Glutamatergic neuron (in vitro differentiated cells): ENCODE measurements at regions not wholly inside any gene's neighbourhood (a gene's known extent, or its start where the extent isn't known, plus 50 kb on each side); places are given as distances from the start of the nearest gene placed in this dataset.
"Not testable (repeated sequence)": the region's sequence is repeated elsewhere in the genome, so short reads cannot be mapped to it uniquely, and the experiment has no call there.

Experiments used
- DNase-seq: peaks from one replicate; pipeline ENCODE4 v3.0.0; 2022
- H3K27ac Mint-ChIP-seq: one replicate; pipeline ENCODE4 v1.8.0; 2020; ENCODE audit warnings: mild to moderate bottlenecking, mixed read lengths, inconsistent platforms; ENCODE audit not compliant: unreplicated experiment
- H3K27me3 Mint-ChIP-seq: one replicate; pipeline ENCODE4 v1.8.0; 2020; ENCODE audit warnings: mild to moderate bottlenecking, moderate library complexity, mixed read lengths, inconsistent platforms; ENCODE audit not compliant: unreplicated experiment
- H3K36me3 Mint-ChIP-seq: one replicate; pipeline ENCODE4 v1.8.0; 2020; ENCODE audit warnings: mild to moderate bottlenecking, mixed read lengths, inconsistent platforms; ENCODE audit not compliant: unreplicated experiment
- H3K4me1 Mint-ChIP-seq: one replicate; pipeline ENCODE4 v1.8.0; 2020; ENCODE audit warnings: mild to moderate bottlenecking, low read depth, mixed read lengths, inconsistent platforms; ENCODE audit not compliant: unreplicated experiment
- H3K4me3 Mint-ChIP-seq: one replicate; pipeline ENCODE4 v1.8.0; 2020; ENCODE audit warnings: mild to moderate bottlenecking, mixed read lengths, inconsistent platforms; ENCODE audit not compliant: unreplicated experiment
- H3K9me3 Mint-ChIP-seq: one replicate; pipeline ENCODE4 v1.8.0; 2020; ENCODE audit warnings: mild to moderate bottlenecking, moderate library complexity, mixed read lengths, inconsistent platforms; ENCODE audit not compliant: unreplicated experiment
- TF ChIP-seq, protein P1 (sequence below): fragments of 200-600 bp; sonication (generic); IDR thresholded peaks from one replicate; pipeline ENCODE4 v1.5.0; 2021; ENCODE audit not compliant: partially characterized antibody, unreplicated experiment

- Mint-ChIP-seq H3K4me1 (no peaks in the 10 kb centered on the region), H3K27ac (no peak overlapping the region)
- no peak for DNase-seq
Observed at GRCh38 chr21:30027986-30028385, 88.2 kb upstream of the GRIK1 start.

GRCh38 chr21:30023056-30023455 lies 83.3 kb upstream of the GRIK1 start:
- H3K27me3 Mint-ChIP-seq, H3K9me3 Mint-ChIP-seq, DNase-seq, H3K36me3 Mint-ChIP-seq, H3K4me1 Mint-ChIP-seq, H3K4me3 Mint-ChIP-seq, H3K27ac Mint-ChIP-seq: not testable (repeated sequence)

More at GRCh38 chr21:30027986-30028385, 88.2 kb upstream of the GRIK1 start:
- Mint-ChIP-seq H3K36me3 (no peaks in the 10 kb centered on the region), H3K4me3 (no peak overlapping the region), H3K9me3 (no peaks in the 10 kb centered on the region), H3K27me3 (no peaks in the 10 kb centered on the region)
- TF ChIP-seq, protein P1, sequence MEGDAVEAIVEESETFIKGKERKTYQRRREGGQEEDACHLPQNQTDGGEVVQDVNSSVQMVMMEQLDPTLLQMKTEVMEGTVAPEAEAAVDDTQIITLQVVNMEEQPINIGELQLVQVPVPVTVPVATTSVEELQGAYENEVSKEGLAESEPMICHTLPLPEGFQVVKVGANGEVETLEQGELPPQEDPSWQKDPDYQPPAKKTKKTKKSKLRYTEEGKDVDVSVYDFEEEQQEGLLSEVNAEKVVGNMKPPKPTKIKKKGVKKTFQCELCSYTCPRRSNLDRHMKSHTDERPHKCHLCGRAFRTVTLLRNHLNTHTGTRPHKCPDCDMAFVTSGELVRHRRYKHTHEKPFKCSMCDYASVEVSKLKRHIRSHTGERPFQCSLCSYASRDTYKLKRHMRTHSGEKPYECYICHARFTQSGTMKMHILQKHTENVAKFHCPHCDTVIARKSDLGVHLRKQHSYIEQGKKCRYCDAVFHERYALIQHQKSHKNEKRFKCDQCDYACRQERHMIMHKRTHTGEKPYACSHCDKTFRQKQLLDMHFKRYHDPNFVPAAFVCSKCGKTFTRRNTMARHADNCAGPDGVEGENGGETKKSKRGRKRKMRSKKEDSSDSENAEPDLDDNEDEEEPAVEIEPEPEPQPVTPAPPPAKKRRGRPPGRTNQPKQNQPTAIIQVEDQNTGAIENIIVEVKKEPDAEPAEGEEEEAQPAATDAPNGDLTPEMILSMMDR = no peak

DNA sequence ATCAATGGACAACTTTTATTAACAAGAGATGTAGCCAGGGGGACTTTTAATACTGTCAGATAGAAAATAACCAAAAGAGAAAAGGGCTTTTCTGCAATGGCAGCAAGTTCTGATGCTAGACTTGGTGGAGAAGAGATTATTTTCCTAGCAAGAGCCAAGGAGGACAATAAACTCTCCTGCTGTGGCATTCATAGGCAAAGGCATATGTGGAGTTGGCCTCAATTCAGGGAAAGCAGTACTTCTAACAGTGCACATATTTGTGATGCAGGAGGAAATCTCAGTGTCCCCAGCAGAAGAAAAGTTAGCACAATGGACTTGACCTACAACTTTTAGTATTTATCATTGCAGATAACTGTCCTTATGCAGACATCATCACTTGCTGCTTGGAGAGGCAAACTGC lies 75.1 kb upstream of the GRIK1 start:
- no peaks in the 10 kb centered on the region for H3K27me3 Mint-ChIP-seq
- TF ChIP-seq, protein P1 = no peak
- no peak overlapping the region for H3K4me3 Mint-ChIP-seq
- no peak for DNase-seq
- no peaks in the 10 kb centered on the region for H3K4me1 Mint-ChIP-seq
- H3K27ac Mint-ChIP-seq = no peak overlapping the region
- H3K9me3 Mint-ChIP-seq = no peaks in the 10 kb centered on the region
- H3K36me3 Mint-ChIP-seq = no peaks in the 10 kb centered on the region

- Mint-ChIP-seq H3K36me3 (no peaks in the 10 kb centered on the region), H3K4me3 (no peak overlapping the region), H3K27me3 (no peaks in the 10 kb centered on the region), H3K27ac (no peak overlapping the region), H3K9me3 (peaks cover 6% of the 10 kb centered on the region), H3K4me1 (no peaks in the 10 kb centered on the region)
- DNase-seq = no peak
- TF ChIP-seq, protein P1 = no peak
Observed at GRCh38 chr21:29991624-29992023, 51.8 kb upstream of the GRIK1 start.

DNA sequence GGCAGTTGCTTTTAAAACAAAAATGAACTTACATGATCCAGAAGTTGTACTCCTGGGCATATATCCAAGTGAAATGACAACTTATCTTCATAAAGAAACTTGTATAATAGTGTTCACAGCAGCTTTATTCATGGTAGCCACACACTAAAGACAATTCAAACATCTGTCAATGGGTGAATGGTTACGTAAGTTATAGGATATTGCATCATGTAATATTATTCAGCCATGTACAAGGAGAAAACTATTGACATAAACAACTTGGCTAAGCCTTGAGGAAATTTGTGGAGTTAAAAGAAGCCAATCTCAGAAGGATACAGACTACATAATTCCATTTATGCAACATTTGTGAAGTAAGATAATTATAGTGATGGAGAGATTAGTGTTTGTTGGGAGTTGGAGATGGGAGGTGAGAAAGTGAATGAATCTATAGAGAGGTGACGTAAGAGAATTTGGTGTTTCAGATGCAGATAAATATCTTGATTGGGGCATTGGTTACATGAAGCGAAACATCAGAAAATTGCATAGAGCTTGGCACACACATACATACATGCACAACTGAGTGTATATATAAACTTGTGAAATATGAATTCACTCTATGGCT lies 49.9 kb upstream of the GRIK1 start:
- no peak overlapping the region for H3K4me3 Mint-ChIP-seq
- TF ChIP-seq, protein P1 = no peak
- no peaks in the 10 kb centered on the region for H3K36me3 Mint-ChIP-seq
- no peaks in the 10 kb centered on the region for H3K4me1 Mint-ChIP-seq
- H3K9me3 Mint-ChIP-seq = peaks cover 3% of the 10 kb centered on the region
- no peak for DNase-seq
- H3K27me3 Mint-ChIP-seq = no peaks in the 10 kb centered on the region
- H3K27ac Mint-ChIP-seq = no peak overlapping the region
